Hepatocyte (in vitro differentiated cells): ENCODE measurements at regions not wholly inside any gene's neighbourhood (a gene's known extent, or its start where the extent isn't known, plus 50 kb on each side); places are given as distances from the start of the nearest gene placed in this dataset.

ENCODE experiments used
- DNase-seq: peaks from one replicate; pipeline ENCODE4 v3.0.0-alpha.2; 2016; ENCODE audit warnings: low spot score
- H2AFZ ChIP-seq: fragments of 200-600 bp; sonication (generic); 2 replicates; pipeline ENCODE4 v1.6.0; 2016; ENCODE audit warnings: antibody characterized with exemption, mild to moderate bottlenecking
- H3K27ac ChIP-seq: fragments of 200-600 bp; sonication (generic); 2 replicates; pipeline ENCODE4 v1.5.1; 2016; ENCODE audit warnings: mild to moderate bottlenecking
- H3K27me3 ChIP-seq: fragments of 200-600 bp; sonication (generic); 2 replicates; pipeline ENCODE4 v1.6.1; 2016
- H3K36me3 ChIP-seq: fragments of 200-600 bp; sonication (generic); replicated peaks from 2 replicates; pipeline ENCODE4 v1.5.1; 2016; ENCODE audit warnings: low read depth; ENCODE audit not compliant: insufficient read depth
- H3K4me1 ChIP-seq: fragments of 200-600 bp; sonication (generic); 2 replicates; pipeline ENCODE4 v1.5.1; 2016; ENCODE audit warnings: mild to moderate bottlenecking, moderate library complexity; ENCODE audit not compliant: insufficient read depth
- H3K4me2 ChIP-seq: fragments of 200-600 bp; sonication (generic); 2 replicates; pipeline ENCODE4 v1.6.0; 2016
- H3K4me3 ChIP-seq: fragments of 200-600 bp; sonication (generic); 2 replicates; pipeline ENCODE4 v1.5.1; 2016; ENCODE audit warnings: mild to moderate bottlenecking
- H3K79me2 ChIP-seq: fragments of 200-600 bp; sonication (generic); 2 replicates; pipeline ENCODE4 v1.6.0; 2017; ENCODE audit warnings: mild to moderate bottlenecking
- H3K9me2 ChIP-seq: fragments of 200-600 bp; sonication (generic); replicated peaks from 2 replicates; pipeline ENCODE4 v1.6.0; 2017; ENCODE audit warnings: mild to moderate bottlenecking; ENCODE audit not compliant: insufficient read depth
- H3K9me3 ChIP-seq: fragments of 200-600 bp; sonication (generic); 2 replicates; pipeline ENCODE4 v1.5.1; 2016; ENCODE audit warnings: low read depth, mild to moderate bottlenecking
- H4K20me1 ChIP-seq: fragments of 200-600 bp; sonication (generic); 2 replicates; pipeline ENCODE4 v1.6.0; 2016; ENCODE audit warnings: mild to moderate bottlenecking; ENCODE audit not compliant: insufficient read depth, poor library complexity, severe bottlenecking
- EZH2 ChIP-seq: fragments of 200-600 bp; sonication (generic); IDR thresholded peaks from 2 replicates; pipeline ENCODE4 v1.6.1; 2016; ENCODE audit warnings: antibody characterized with exemption, mild to moderate bottlenecking, borderline replicate concordance
- EZH2phosphoT487 ChIP-seq: fragments of 200-600 bp; sonication (generic); IDR thresholded peaks from one replicate; pipeline ENCODE4 v1.6.1; 2018; ENCODE audit warnings: antibody characterized with exemption, mild to moderate bottlenecking, low read depth, moderate library complexity; ENCODE audit not compliant: unreplicated experiment, severe bottlenecking
- WGBS: methylation state at CpG from one replicate; pipeline ENCODE4 v1.1.6; 2016; ENCODE audit warnings: low lambda C conversion rate; ENCODE audit errors: missing lambda C conversion rate; 5-methylcytosine and 5-hydroxymethylcytosine counted together
- TF ChIP-seq, protein P1 (sequence below): fragments of 200-600 bp; sonication (generic); IDR thresholded peaks from 2 replicates; pipeline ENCODE4 v1.5.1; 2016; ENCODE audit warnings: antibody characterized with exemption, mild to moderate bottlenecking; ENCODE audit not compliant: poor library complexity

DNA sequence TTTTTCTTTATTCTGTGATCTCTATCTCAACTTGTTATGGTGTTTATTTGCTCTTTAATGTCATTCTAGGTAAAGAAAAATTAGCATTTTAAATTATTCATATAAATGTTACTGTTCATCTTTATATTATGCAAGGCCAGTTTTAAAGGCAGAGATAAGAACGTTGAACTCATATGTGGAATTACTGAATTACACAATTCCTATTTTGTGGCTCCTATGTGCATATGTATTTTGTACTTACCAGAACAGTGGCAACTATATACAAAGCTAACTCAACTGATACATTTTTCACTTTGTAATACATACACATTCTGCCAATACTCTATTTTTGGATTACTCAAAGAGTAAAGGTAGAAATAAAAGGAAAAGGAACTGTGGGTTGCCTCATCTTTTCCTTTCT lies 533.2 kb upstream of the NR3C2 start:
- 78% methylated on average over 1 of the region's 1 CpG for WGBS
- no peaks in the 10 kb centered on the region for H3K4me1 ChIP-seq
- no peaks in the 10 kb centered on the region for H3K9me2 ChIP-seq
- no peaks in the 10 kb centered on the region for H3K27me3 ChIP-seq
- no peaks in the 10 kb centered on the region for H3K79me2 ChIP-seq
- TF ChIP-seq EZH2phosphoT487 (no peak), EZH2 (no peak)
- TF ChIP-seq, protein P1, sequence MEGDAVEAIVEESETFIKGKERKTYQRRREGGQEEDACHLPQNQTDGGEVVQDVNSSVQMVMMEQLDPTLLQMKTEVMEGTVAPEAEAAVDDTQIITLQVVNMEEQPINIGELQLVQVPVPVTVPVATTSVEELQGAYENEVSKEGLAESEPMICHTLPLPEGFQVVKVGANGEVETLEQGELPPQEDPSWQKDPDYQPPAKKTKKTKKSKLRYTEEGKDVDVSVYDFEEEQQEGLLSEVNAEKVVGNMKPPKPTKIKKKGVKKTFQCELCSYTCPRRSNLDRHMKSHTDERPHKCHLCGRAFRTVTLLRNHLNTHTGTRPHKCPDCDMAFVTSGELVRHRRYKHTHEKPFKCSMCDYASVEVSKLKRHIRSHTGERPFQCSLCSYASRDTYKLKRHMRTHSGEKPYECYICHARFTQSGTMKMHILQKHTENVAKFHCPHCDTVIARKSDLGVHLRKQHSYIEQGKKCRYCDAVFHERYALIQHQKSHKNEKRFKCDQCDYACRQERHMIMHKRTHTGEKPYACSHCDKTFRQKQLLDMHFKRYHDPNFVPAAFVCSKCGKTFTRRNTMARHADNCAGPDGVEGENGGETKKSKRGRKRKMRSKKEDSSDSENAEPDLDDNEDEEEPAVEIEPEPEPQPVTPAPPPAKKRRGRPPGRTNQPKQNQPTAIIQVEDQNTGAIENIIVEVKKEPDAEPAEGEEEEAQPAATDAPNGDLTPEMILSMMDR, result no peak
- no peaks in the 10 kb centered on the region for H3K9me3 ChIP-seq
- no peak for DNase-seq
- H2AFZ ChIP-seq, result no peak overlapping the region
- no peak overlapping the region for H3K4me3 ChIP-seq
- H4K20me1 ChIP-seq, result no peaks in the 10 kb centered on the region
- H3K36me3 ChIP-seq, result no peaks in the 10 kb centered on the region
- no peak overlapping the region for H3K4me2 ChIP-seq
- H3K27ac ChIP-seq, result no peak overlapping the region

DNA sequence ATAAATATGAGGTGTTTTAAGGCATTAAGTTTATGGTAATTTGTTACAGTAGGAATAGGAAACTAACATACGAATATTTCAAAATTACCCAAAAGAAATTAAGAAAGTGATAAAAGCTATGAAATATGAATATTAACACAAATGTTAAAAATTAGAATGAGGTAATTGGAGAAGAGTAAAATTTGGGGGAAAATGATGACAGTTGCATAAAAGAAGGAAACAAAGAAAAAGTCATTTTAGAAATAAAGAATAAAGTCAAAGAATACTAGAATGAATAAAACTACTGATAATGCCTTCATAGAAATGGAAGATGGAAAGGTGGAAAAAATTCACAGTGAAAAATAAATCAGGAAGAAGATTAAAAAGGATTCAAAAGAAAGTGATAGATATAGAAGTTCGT lies 522.9 kb upstream of the NR3C2 start:
- no peak overlapping the region for H3K4me3 ChIP-seq
- TF ChIP-seq EZH2 (no peak), EZH2phosphoT487 (no peak)
- TF ChIP-seq, protein P1, result no peak
- H3K27me3 ChIP-seq, result no peaks in the 10 kb centered on the region
- no peak for DNase-seq
- no peaks in the 10 kb centered on the region for H3K79me2 ChIP-seq
- no peak overlapping the region for H3K4me2 ChIP-seq
- no peaks in the 10 kb centered on the region for H3K36me3 ChIP-seq
- no peaks in the 10 kb centered on the region for H3K4me1 ChIP-seq
- no peaks in the 10 kb centered on the region for H3K9me2 ChIP-seq
- H2AFZ ChIP-seq, result no peak overlapping the region
- H3K27ac ChIP-seq, result no peak overlapping the region
- WGBS, result 96% methylated on average over 2 of the region's 2 CpGs
- no peaks in the 10 kb centered on the region for H3K9me3 ChIP-seq
- H4K20me1 ChIP-seq, result no peaks in the 10 kb centered on the region

DNA sequence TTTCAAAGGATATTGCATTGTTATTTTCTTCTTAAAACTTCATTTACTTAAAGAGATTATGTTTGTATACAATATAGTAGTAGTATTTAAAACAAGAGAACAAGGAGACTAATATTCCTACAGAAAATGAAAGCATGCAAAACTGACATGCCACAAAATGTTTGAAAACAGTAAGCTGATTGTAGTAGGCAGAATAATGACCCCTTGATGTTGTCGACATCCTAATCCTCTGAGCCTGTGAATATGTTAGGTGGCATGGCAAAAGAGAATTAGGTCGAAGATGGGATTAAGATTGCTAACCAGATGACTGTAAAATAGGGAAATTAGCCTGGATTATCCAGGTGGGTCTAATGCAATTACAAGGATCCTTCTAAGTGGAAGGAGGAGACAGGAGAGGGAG lies 522.2 kb upstream of the NR3C2 start:
- no peaks in the 10 kb centered on the region for H3K27me3 ChIP-seq
- 69% methylated on average over 2 of the region's 2 CpGs for WGBS
- H3K4me3 ChIP-seq, result no peak overlapping the region

More for the DNA sequence above, 522.2 kb upstream of the NR3C2 start:
- Histone ChIP-seq H3K9me3 (no peaks in the 10 kb centered on the region), H2AFZ (no peak overlapping the region), H3K27ac (no peak overlapping the region), H3K9me2 (no peaks in the 10 kb centered on the region), H3K4me2 (no peak overlapping the region), H4K20me1 (no peaks in the 10 kb centered on the region), H3K79me2 (no peaks in the 10 kb centered on the region), H3K4me1 (no peaks in the 10 kb centered on the region), H3K36me3 (no peaks in the 10 kb centered on the region)
- no peak for DNase-seq
- TF ChIP-seq EZH2 (no peak), EZH2phosphoT487 (no peak)
- TF ChIP-seq, protein P1, result no peak
